GM13977 (cell line): ENCODE measurements at regions not wholly inside any gene's neighbourhood (a gene's known extent, or its start where the extent isn't known, plus 50 kb on each side); places are given as distances from the start of the nearest gene placed in this dataset.

ENCODE experiments used
- DNase-seq: peaks from one replicate; pipeline ENCODE4 v3.0.0; 2012; ENCODE audit warnings: low spot score
- CTCF ChIP-seq: IDR thresholded peaks from 2 replicates; pipeline ENCODE4 v1.5.1; 2012; ENCODE audit warnings: mild to moderate bottlenecking, control low read depth; ENCODE audit not compliant: insufficient read depth; ENCODE audit errors: extremely low read depth, missing control alignments
- in situ Hi-C: fragments of 300-500 bp; cut with MboI; formaldehyde crosslinking; loops from one replicate; pipeline ENCODE4 v1.12.0; 2022; ENCODE audit warnings: low sequenced_read_pairs, low pct_unique_long_range_greater_than_20kb, mixed read lengths, inconsistent platforms; ENCODE audit not compliant: unreplicated experiment

- no peak for DNase-seq
- in situ Hi-C loops = no loop called here
- TF ChIP-seq CTCF = no peak
Measured at GRCh38 chr13:106942563-106942962, 374.6 kb upstream of the ARGLU1 start.

GRCh38 chr13:106941779-106942178 lies 373.8 kb upstream of the ARGLU1 start:
- in situ Hi-C loops = no loop called here
- no peak for TF ChIP-seq CTCF
- DNase-seq = no peak

GRCh38 chr13:106927421-106927820 lies 359.5 kb upstream of the ARGLU1 start:
- in situ Hi-C loops = no loop called here
- TF ChIP-seq CTCF = no peak
- no peak for DNase-seq

GRCh38 chr13:106922384-106922783 lies 354.4 kb upstream of the ARGLU1 start:
- DNase-seq = no peak
- in situ Hi-C loops = no loop called here

GRCh38 chr13:106919638-106920037 lies 351.7 kb upstream of the ARGLU1 start:
- no peak for TF ChIP-seq CTCF
- DNase-seq = no peak
- in situ Hi-C loops = no loop called here

More at GRCh38 chr13:106922384-106922783, 354.4 kb upstream of the ARGLU1 start:
- TF ChIP-seq CTCF = no peak

GRCh38 chr13:106919133-106919532 lies 351.2 kb upstream of the ARGLU1 start:
- in situ Hi-C loops = no loop called here
- peak; percentile 52 for DNase-seq
- TF ChIP-seq CTCF = no peak

- no peak for DNase-seq
- no peak for TF ChIP-seq CTCF
- in situ Hi-C loops = no loop called here
Measured at GRCh38 chr13:106918557-106918860, 350.6 kb upstream of the ARGLU1 start.
